ENCODE measurements at regions not wholly inside any gene's neighbourhood (a gene's known extent, or its start where the extent isn't known, plus 50 kb on each side); places are given as distances from the start of the nearest gene placed in this dataset.
A peak's percentile ranks its signal among the peaks of the same experiment; 100 is the strongest.

- TF ChIP-seq CTCF (IDR thresholded peaks at IDR 0.05) = no peak
- H3K36me3 ChIP-seq (ENCODE audit: insufficient read depth in 1 of 2, low read depth in 1 of 2) = no peaks in the 10 kb centered on the region
- no peaks in the 10 kb centered on the region for H3K4me1 ChIP-seq
- no peak overlapping the region for H3K27ac ChIP-seq
- intact Hi-C loops (cut with DNase I) = no loop called here
- H3K4me3 ChIP-seq = no peak overlapping the region
- DNase-seq = no peak
- ATAC-seq = no peak
- H3K27me3 ChIP-seq (ENCODE audit: insufficient read depth in 3 of 3, low read length in 2 of 3) = peaks cover 0 to 8% (median 0%) of the 10 kb centered on the region in 3 donors
- H3K9me3 ChIP-seq = no peaks in the 10 kb centered on the region
- 88 to 90% (median 90%) methylated on average over 2 of the region's 2 CpGs for WGBS, 3 donors
Measured at GRCh38 chr11:71355281-71355680, 92.9 kb downstream of the DHCR7 start.

GRCh38 chr11:71354394-71355105 is 93.6 kb downstream of the DHCR7 start:
- DNase-seq = no peak
- Histone ChIP-seq H3K27me3 (ENCODE audit: insufficient read depth in 3 of 3, low read length in 2 of 3) (peaks cover 0 to 8% (median 0%) of the 10 kb centered on the region in 3 donors), H3K36me3 (ENCODE audit: insufficient read depth in 1 of 2, low read depth in 1 of 2) (no peaks in the 10 kb centered on the region), H3K27ac (no peak overlapping the region), H3K4me3 (no peak overlapping the region), H3K9me3 (no peaks in the 10 kb centered on the region), H3K4me1 (no peaks in the 10 kb centered on the region)
- no peak for TF ChIP-seq CTCF (IDR thresholded peaks at IDR 0.05)
- 65 to 76% (median 75%) methylated on average over 4 of the region's 4 CpGs for WGBS, 3 donors
- intact Hi-C loops (cut with DNase I) = no loop called here
- ATAC-seq = no peak

- H3K27ac ChIP-seq = no peak overlapping the region
- no peaks in the 10 kb centered on the region for H3K36me3 ChIP-seq (ENCODE audit: insufficient read depth in 1 of 2, low read depth in 1 of 2)
- H3K4me3 ChIP-seq = no peak overlapping the region
- H3K4me1 ChIP-seq = no peaks in the 10 kb centered on the region
- TF ChIP-seq CTCF (IDR thresholded peaks at IDR 0.05) = no peak
- 80 to 84% (median 81%) methylated on average over 6 of the region's 6 CpGs for WGBS, 3 donors
- H3K9me3 ChIP-seq = no peaks in the 10 kb centered on the region
- peaks cover 0 to 2% (median 0%) of the 10 kb centered on the region in 3 donors for H3K27me3 ChIP-seq (ENCODE audit: insufficient read depth in 3 of 3, low read length in 2 of 3)
- ATAC-seq = no peak
- intact Hi-C loops (cut with DNase I) = no loop called here
- DNase-seq = no peak
Measured at GRCh38 chr11:71352748-71353147, 95.4 kb downstream of the DHCR7 start.

- Histone ChIP-seq H3K4me1 (no peaks in the 10 kb centered on the region), H3K36me3 (ENCODE audit: insufficient read depth in 1 of 2, low read depth in 1 of 2) (no peaks in the 10 kb centered on the region), H3K27me3 (ENCODE audit: insufficient read depth in 3 of 3, low read length in 2 of 3) (peaks cover 0 to 2% (median 0%) of the 10 kb centered on the region in 3 donors), H3K4me3 (no peak overlapping the region), H3K9me3 (no peaks in the 10 kb centered on the region), H3K27ac (no peak overlapping the region)
- DNase-seq (peak in 1 of 2 donors; percentile 26), ATAC-seq (no peak)
- no peak for TF ChIP-seq CTCF (IDR thresholded peaks at IDR 0.05)
- 84 to 89% (median 85%) methylated on average over 8 of the region's 8 CpGs for WGBS, 3 donors
- intact Hi-C loops (cut with DNase I) = no loop called here
Measured at GRCh38 chr11:71352226-71352625, 96.0 kb downstream of the DHCR7 start.

- intact Hi-C loops (cut with DNase I) = no loop called here
- no peak for TF ChIP-seq CTCF (IDR thresholded peaks at IDR 0.05)
- ATAC-seq (no peak), DNase-seq (peak in 1 of 2 donors; percentile 12)
- Histone ChIP-seq H3K4me1 (no peaks in the 10 kb centered on the region), H3K27ac (no peak overlapping the region), H3K4me3 (no peak overlapping the region), H3K36me3 (ENCODE audit: insufficient read depth in 1 of 2, low read depth in 1 of 2) (no peaks in the 10 kb centered on the region), H3K27me3 (ENCODE audit: insufficient read depth in 3 of 3, low read length in 2 of 3) (peaks cover 0 to 6% (median 2%) of the 10 kb centered on the region in 3 donors), H3K9me3 (no peaks in the 10 kb centered on the region)
- WGBS, 3 donors = 61 to 68% (median 65%) methylated on average over 12 of the region's 12 CpGs
Measured at GRCh38 chr11:71349627-71350026, 97.2 kb upstream of the SHANK2 start.
